NT2/D1 (cell line): ENCODE measurements at regions not wholly inside any gene's neighbourhood (a gene's known extent, or its start where the extent isn't known, plus 50 kb on each side); places are given as distances from the start of the nearest gene placed in this dataset.
"Not testable (repeated sequence)": the region's sequence is repeated elsewhere in the genome, so short reads cannot be mapped to it uniquely, and the experiment has no call there.

ENCODE experiments used
- DNase-seq: peaks from one replicate; pipeline ENCODE4 v3.0.0-alpha.2; 2011; ENCODE audit warnings: low read depth, low spot score
- H3K27me3 ChIP-seq: 2 replicates; pipeline ENCODE4 v1.6.0; 2011; ENCODE audit warnings: mild to moderate bottlenecking; ENCODE audit not compliant: insufficient read length, insufficient read depth
- H3K36me3 ChIP-seq: 2 replicates; pipeline ENCODE4 v1.6.1; 2011; ENCODE audit warnings: mild to moderate bottlenecking, low read length, mixed read lengths; ENCODE audit not compliant: insufficient read depth, insufficient read length
- H3K4me1 ChIP-seq: 2 replicates; pipeline ENCODE4 v1.5.1; 2011; ENCODE audit not compliant: insufficient read depth, insufficient read length
- H3K4me3 ChIP-seq: 2 replicates; pipeline ENCODE4 v1.5.1; 2011; ENCODE audit warnings: low read depth; ENCODE audit not compliant: insufficient read length
- H3K9ac ChIP-seq: 2 replicates; pipeline ENCODE4 v1.6.0; 2011; ENCODE audit warnings: low read depth; ENCODE audit not compliant: insufficient read length
- H3K9me3 ChIP-seq: 2 replicates; pipeline ENCODE4 v1.5.1; 2011; ENCODE audit warnings: mild to moderate bottlenecking, low read length; ENCODE audit not compliant: insufficient read depth
- SUZ12 ChIP-seq: IDR thresholded peaks from 2 replicates; pipeline ENCODE4 v1.6.1; 2011; ENCODE audit not compliant: insufficient read length, insufficient read depth; ENCODE audit errors: extremely low read depth
- YY1 ChIP-seq: IDR thresholded peaks from 2 replicates; pipeline ENCODE4 v1.6.1; 2011; ENCODE audit not compliant: insufficient read length, insufficient read depth
- ZNF274 ChIP-seq: IDR thresholded peaks from 2 replicates; pipeline ENCODE4 v1.6.1; 2011; ENCODE audit warnings: mild to moderate bottlenecking, low read depth, low read length

- DNase-seq: no peak
- H3K9ac ChIP-seq: no peak overlapping the region
- no peaks in the 10 kb centered on the region for H3K4me1 ChIP-seq
- no peaks in the 10 kb centered on the region for H3K27me3 ChIP-seq
- no peak overlapping the region for H3K4me3 ChIP-seq
- no peaks in the 10 kb centered on the region for H3K9me3 ChIP-seq
- no peaks in the 10 kb centered on the region for H3K36me3 ChIP-seq
- no peak for TF ChIP-seq YY1
- TF ChIP-seq ZNF274: no peak
- TF ChIP-seq SUZ12: no peak
Measured at GRCh38 chr11:90646266-90646665, 423.4 kb upstream of the CHORDC1 start.

- H3K36me3 ChIP-seq: no peaks in the 10 kb centered on the region
- H3K27me3 ChIP-seq: no peaks in the 10 kb centered on the region
- TF ChIP-seq YY1 (no peak), SUZ12 (no peak), ZNF274 (no peak)
- no peaks in the 10 kb centered on the region for H3K9me3 ChIP-seq
- H3K9ac ChIP-seq: no peak overlapping the region
- H3K4me3 ChIP-seq: no peak overlapping the region
- no peaks in the 10 kb centered on the region for H3K4me1 ChIP-seq
- no peak for DNase-seq
Measured at GRCh38 chr11:90639461-90639993, 416.7 kb upstream of the CHORDC1 start.

- no peak for DNase-seq
- H3K27me3 ChIP-seq: no peaks in the 10 kb centered on the region
- TF ChIP-seq YY1 (no peak), SUZ12 (no peak), ZNF274 (no peak)
- no peaks in the 10 kb centered on the region for H3K9me3 ChIP-seq
- no peaks in the 10 kb centered on the region for H3K36me3 ChIP-seq
- H3K4me3 ChIP-seq: no peak overlapping the region
- H3K9ac ChIP-seq: no peak overlapping the region
- H3K4me1 ChIP-seq: no peaks in the 10 kb centered on the region
Measured at GRCh38 chr11:90635886-90636285, 413.0 kb upstream of the CHORDC1 start.

- H3K27me3 ChIP-seq: no peaks in the 10 kb centered on the region
- no peaks in the 10 kb centered on the region for H3K9me3 ChIP-seq
- H3K9ac ChIP-seq: no peak overlapping the region
- no peaks in the 10 kb centered on the region for H3K4me1 ChIP-seq
- TF ChIP-seq ZNF274 (no peak), YY1 (no peak), SUZ12 (no peak)
- DNase-seq: no peak
- H3K4me3 ChIP-seq: no peak overlapping the region
- no peaks in the 10 kb centered on the region for H3K36me3 ChIP-seq
Measured at GRCh38 chr11:90635151-90635550, 412.3 kb upstream of the CHORDC1 start.

- Histone ChIP-seq H3K4me3 (no peak overlapping the region), H3K36me3 (no peaks in the 10 kb centered on the region), H3K4me1 (no peaks in the 10 kb centered on the region), H3K9me3 (no peaks in the 10 kb centered on the region), H3K27me3 (no peaks in the 10 kb centered on the region), H3K9ac (no peak overlapping the region)
- TF ChIP-seq YY1 (no peak), ZNF274 (no peak), SUZ12 (no peak)
- no peak for DNase-seq
Measured at GRCh38 chr11:90630176-90630575, 407.3 kb upstream of the CHORDC1 start.

- TF ChIP-seq SUZ12: no peak
- H3K4me1 ChIP-seq: no peaks in the 10 kb centered on the region
- no peak for DNase-seq
- no peaks in the 10 kb centered on the region for H3K36me3 ChIP-seq
- no peak overlapping the region for H3K9ac ChIP-seq
- H3K27me3 ChIP-seq: no peaks in the 10 kb centered on the region
- no peak overlapping the region for H3K4me3 ChIP-seq
- H3K9me3 ChIP-seq: no peaks in the 10 kb centered on the region
Measured at GRCh38 chr11:90629229-90629806, 406.5 kb upstream of the CHORDC1 start.

GRCh38 chr11:90614318-90614717 lies 391.5 kb upstream of the CHORDC1 start:
- TF ChIP-seq SUZ12: no peak
- no peak for TF ChIP-seq YY1
- no peak for TF ChIP-seq ZNF274
- H3K9me3 ChIP-seq: no peaks in the 10 kb centered on the region
- H3K4me3 ChIP-seq: no peak overlapping the region
- no peaks in the 10 kb centered on the region for H3K27me3 ChIP-seq
- no peak overlapping the region for H3K9ac ChIP-seq
- DNase-seq: no peak
- no peaks in the 10 kb centered on the region for H3K36me3 ChIP-seq
- no peaks in the 10 kb centered on the region for H3K4me1 ChIP-seq

GRCh38 chr11:90613037-90613436 lies 390.2 kb upstream of the CHORDC1 start:
- H3K9me3 ChIP-seq, H3K27me3 ChIP-seq, H3K36me3 ChIP-seq, DNase-seq, H3K9ac ChIP-seq, H3K4me1 ChIP-seq, H3K4me3 ChIP-seq: not testable (repeated sequence)
